Activated CD4-positive, alpha-beta memory T cell treated with anti-CD3 and anti-CD28 coated beads, Interleukin-2, amount 10 ng/mL, durations not matched to agents 7 days and 5 days (primary cell): ENCODE measurements at regions not wholly inside any gene's neighbourhood (a gene's known extent, or its start where the extent isn't known, plus 50 kb on each side); places are given as distances from the start of the nearest gene placed in this dataset.

ENCODE experiments used
- CTCF ChIA-PET: fragments of 350-600 bp; sonication (Branson Sonifier 250); formaldehyde crosslinking; loops from one replicate; lab custom pipeline; 2021; ENCODE audit warnings: antibody characterized with exemption, inconsistent platforms; lab: Charles Lee
- POLR2A ChIA-PET: fragments of 350-600 bp; sonication (Branson Sonifier 250); formaldehyde crosslinking; loops from one replicate; lab custom pipeline; 2021; ENCODE audit warnings: antibody characterized with exemption; lab: Charles Lee
- DNase-seq: peaks from one replicate; pipeline ENCODE4 v3.0.0-alpha.2; 2020
- H3K27ac Mint-ChIP-seq: one replicate; pipeline ENCODE4 v1.8.0; 2021; ENCODE audit warnings: mild to moderate bottlenecking, mixed read lengths
- H3K27me3 Mint-ChIP-seq: one replicate; pipeline ENCODE4 v1.8.0; 2021; ENCODE audit warnings: mixed read lengths
- H3K36me3 Mint-ChIP-seq: one replicate; pipeline ENCODE4 v1.8.0; 2021; ENCODE audit warnings: low read depth, mixed read lengths
- H3K4me1 Mint-ChIP-seq: one replicate; pipeline ENCODE4 v1.8.0; 2021; ENCODE audit warnings: mixed read lengths
- H3K4me3 Mint-ChIP-seq: one replicate; pipeline ENCODE4 v1.8.0; 2021; ENCODE audit warnings: mild to moderate bottlenecking, mixed read lengths
- H3K9me3 Mint-ChIP-seq: one replicate; pipeline ENCODE4 v1.8.0; 2021; ENCODE audit warnings: mixed read lengths

- DNase-seq = no peak
- Mint-ChIP-seq H3K36me3 (no peaks in the 10 kb centered on the region), H3K27me3 (no peaks in the 10 kb centered on the region), H3K9me3 (no peaks in the 10 kb centered on the region), H3K4me3 (no peak overlapping the region), H3K4me1 (no peaks in the 10 kb centered on the region), H3K27ac (no peak overlapping the region)
- CTCF ChIA-PET = no interaction called here
- POLR2A ChIA-PET = no interaction called here
Observed at GRCh38 chr5:123845356-123846100, 333.6 kb downstream of the CSNK1G3 start.

GRCh38 chr5:123844873-123845272, 332.9 kb downstream of the CSNK1G3 start:
- no peaks in the 10 kb centered on the region for H3K9me3 Mint-ChIP-seq
- no peak overlapping the region for H3K27ac Mint-ChIP-seq
- no peak overlapping the region for H3K4me3 Mint-ChIP-seq
- CTCF ChIA-PET = no interaction called here
- DNase-seq = no peak
- no peaks in the 10 kb centered on the region for H3K27me3 Mint-ChIP-seq
- POLR2A ChIA-PET = no interaction called here
- no peaks in the 10 kb centered on the region for H3K4me1 Mint-ChIP-seq
- no peaks in the 10 kb centered on the region for H3K36me3 Mint-ChIP-seq

GRCh38 chr5:123835421-123835820, 323.4 kb downstream of the CSNK1G3 start:
- ChIA-PET CTCF (no interaction called here), POLR2A (no interaction called here)
- Mint-ChIP-seq H3K9me3 (peaks cover 2% of the 10 kb centered on the region), H3K27me3 (no peaks in the 10 kb centered on the region), H3K36me3 (no peaks in the 10 kb centered on the region), H3K4me1 (no peaks in the 10 kb centered on the region), H3K27ac (no peak overlapping the region), H3K4me3 (no peak overlapping the region)
- DNase-seq = no peak

GRCh38 chr5:123830575-123830974, 318.6 kb downstream of the CSNK1G3 start:
- H3K36me3 Mint-ChIP-seq = no peaks in the 10 kb centered on the region
- POLR2A ChIA-PET = no interaction called here
- CTCF ChIA-PET = no interaction called here

GRCh38 chr5:123827811-123828210, 315.8 kb downstream of the CSNK1G3 start:
- POLR2A ChIA-PET = no interaction called here
- no peak overlapping the region for H3K27ac Mint-ChIP-seq
- no peaks in the 10 kb centered on the region for H3K9me3 Mint-ChIP-seq
- H3K36me3 Mint-ChIP-seq = no peaks in the 10 kb centered on the region
- no peaks in the 10 kb centered on the region for H3K4me1 Mint-ChIP-seq
- DNase-seq = no peak
- no peaks in the 10 kb centered on the region for H3K27me3 Mint-ChIP-seq
- no peak overlapping the region for H3K4me3 Mint-ChIP-seq
- CTCF ChIA-PET = no interaction called here

More at GRCh38 chr5:123830575-123830974, 318.6 kb downstream of the CSNK1G3 start:
- no peak for DNase-seq
- Mint-ChIP-seq H3K4me1 (no peaks in the 10 kb centered on the region), H3K9me3 (no peaks in the 10 kb centered on the region), H3K27ac (no peak overlapping the region), H3K27me3 (no peaks in the 10 kb centered on the region), H3K4me3 (no peak overlapping the region)

GRCh38 chr5:123819833-123820232, 307.9 kb downstream of the CSNK1G3 start:
- Mint-ChIP-seq H3K4me1 (no peaks in the 10 kb centered on the region), H3K27ac (no peak overlapping the region), H3K9me3 (no peaks in the 10 kb centered on the region), H3K27me3 (no peaks in the 10 kb centered on the region), H3K36me3 (no peaks in the 10 kb centered on the region), H3K4me3 (no peak overlapping the region)
- DNase-seq = no peak
- CTCF ChIA-PET = no interaction called here
- POLR2A ChIA-PET = no interaction called here

GRCh38 chr5:123819386-123819785, 307.4 kb downstream of the CSNK1G3 start:
- no peaks in the 10 kb centered on the region for H3K9me3 Mint-ChIP-seq
- no peak for DNase-seq
- H3K27me3 Mint-ChIP-seq = no peaks in the 10 kb centered on the region
- ChIA-PET CTCF (no interaction called here), POLR2A (no interaction called here)
- no peaks in the 10 kb centered on the region for H3K36me3 Mint-ChIP-seq
- no peak overlapping the region for H3K4me3 Mint-ChIP-seq
- H3K4me1 Mint-ChIP-seq = no peaks in the 10 kb centered on the region
- H3K27ac Mint-ChIP-seq = no peak overlapping the region

GRCh38 chr5:123817267-123817666, 305.3 kb downstream of the CSNK1G3 start:
- no peaks in the 10 kb centered on the region for H3K36me3 Mint-ChIP-seq
- ChIA-PET POLR2A (no interaction called here), CTCF (no interaction called here)
- no peaks in the 10 kb centered on the region for H3K9me3 Mint-ChIP-seq
- H3K27me3 Mint-ChIP-seq = no peaks in the 10 kb centered on the region
- no peak overlapping the region for H3K27ac Mint-ChIP-seq
- no peak for DNase-seq
- H3K4me3 Mint-ChIP-seq = no peak overlapping the region
- no peaks in the 10 kb centered on the region for H3K4me1 Mint-ChIP-seq

GRCh38 chr5:123814801-123815470, 303.0 kb downstream of the CSNK1G3 start:
- H3K27ac Mint-ChIP-seq = no peak overlapping the region
- H3K4me3 Mint-ChIP-seq = no peak overlapping the region
- H3K4me1 Mint-ChIP-seq = no peaks in the 10 kb centered on the region
- no peaks in the 10 kb centered on the region for H3K27me3 Mint-ChIP-seq
- ChIA-PET POLR2A (no interaction called here), CTCF (no interaction called here)
- no peaks in the 10 kb centered on the region for H3K36me3 Mint-ChIP-seq
- no peak for DNase-seq
- no peaks in the 10 kb centered on the region for H3K9me3 Mint-ChIP-seq

GRCh38 chr5:123813937-123814624, 302.1 kb downstream of the CSNK1G3 start:
- POLR2A ChIA-PET = no interaction called here
- no peak overlapping the region for H3K27ac Mint-ChIP-seq
- no peaks in the 10 kb centered on the region for H3K36me3 Mint-ChIP-seq
- no peak overlapping the region for H3K4me3 Mint-ChIP-seq
- no peaks in the 10 kb centered on the region for H3K9me3 Mint-ChIP-seq
- DNase-seq = no peak
- H3K27me3 Mint-ChIP-seq = no peaks in the 10 kb centered on the region
- CTCF ChIA-PET = no interaction called here
- H3K4me1 Mint-ChIP-seq = no peaks in the 10 kb centered on the region

- no peaks in the 10 kb centered on the region for H3K27me3 Mint-ChIP-seq
- CTCF ChIA-PET = no interaction called here
- no peaks in the 10 kb centered on the region for H3K9me3 Mint-ChIP-seq
- no peak overlapping the region for H3K27ac Mint-ChIP-seq
- no peak overlapping the region for H3K4me3 Mint-ChIP-seq
- H3K36me3 Mint-ChIP-seq = no peaks in the 10 kb centered on the region
- no peak for DNase-seq
- POLR2A ChIA-PET = no interaction called here
- no peaks in the 10 kb centered on the region for H3K4me1 Mint-ChIP-seq
Observed at GRCh38 chr5:123813264-123813663, 301.3 kb downstream of the CSNK1G3 start.

- Mint-ChIP-seq H3K27me3 (no peaks in the 10 kb centered on the region), H3K4me3 (no peak overlapping the region), H3K27ac (no peak overlapping the region), H3K4me1 (no peaks in the 10 kb centered on the region), H3K36me3 (no peaks in the 10 kb centered on the region), H3K9me3 (no peaks in the 10 kb centered on the region)
- CTCF ChIA-PET = no interaction called here
- POLR2A ChIA-PET = no interaction called here
- DNase-seq = no peak
Observed at GRCh38 chr5:123811831-123812230, 299.9 kb downstream of the CSNK1G3 start.

GRCh38 chr5:123810746-123811340, 298.9 kb downstream of the CSNK1G3 start:
- Mint-ChIP-seq H3K36me3 (no peaks in the 10 kb centered on the region), H3K4me3 (no peak overlapping the region), H3K4me1 (no peaks in the 10 kb centered on the region), H3K27me3 (no peaks in the 10 kb centered on the region), H3K27ac (no peak overlapping the region), H3K9me3 (no peaks in the 10 kb centered on the region)
- no peak for DNase-seq
- ChIA-PET CTCF (no interaction called here), POLR2A (no interaction called here)
